GM12801 (cell line): ENCODE measurements at regions not wholly inside any gene's neighbourhood (a gene's known extent, or its start where the extent isn't known, plus 50 kb on each side); places are given as distances from the start of the nearest gene placed in this dataset.

Source experiments
- TF ChIP-seq, protein P1 (sequence below): IDR thresholded peaks from one replicate; pipeline ENCODE4 v1.5.1; 2011; ENCODE audit warnings: control low read depth; ENCODE audit not compliant: insufficient read length; ENCODE audit errors: extremely low read depth

- TF ChIP-seq, protein P1, sequence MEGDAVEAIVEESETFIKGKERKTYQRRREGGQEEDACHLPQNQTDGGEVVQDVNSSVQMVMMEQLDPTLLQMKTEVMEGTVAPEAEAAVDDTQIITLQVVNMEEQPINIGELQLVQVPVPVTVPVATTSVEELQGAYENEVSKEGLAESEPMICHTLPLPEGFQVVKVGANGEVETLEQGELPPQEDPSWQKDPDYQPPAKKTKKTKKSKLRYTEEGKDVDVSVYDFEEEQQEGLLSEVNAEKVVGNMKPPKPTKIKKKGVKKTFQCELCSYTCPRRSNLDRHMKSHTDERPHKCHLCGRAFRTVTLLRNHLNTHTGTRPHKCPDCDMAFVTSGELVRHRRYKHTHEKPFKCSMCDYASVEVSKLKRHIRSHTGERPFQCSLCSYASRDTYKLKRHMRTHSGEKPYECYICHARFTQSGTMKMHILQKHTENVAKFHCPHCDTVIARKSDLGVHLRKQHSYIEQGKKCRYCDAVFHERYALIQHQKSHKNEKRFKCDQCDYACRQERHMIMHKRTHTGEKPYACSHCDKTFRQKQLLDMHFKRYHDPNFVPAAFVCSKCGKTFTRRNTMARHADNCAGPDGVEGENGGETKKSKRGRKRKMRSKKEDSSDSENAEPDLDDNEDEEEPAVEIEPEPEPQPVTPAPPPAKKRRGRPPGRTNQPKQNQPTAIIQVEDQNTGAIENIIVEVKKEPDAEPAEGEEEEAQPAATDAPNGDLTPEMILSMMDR = no peak
Measured at GRCh38 chr4:121551881-121552280, 144.9 kb downstream of the ANXA5 start.

DNA sequence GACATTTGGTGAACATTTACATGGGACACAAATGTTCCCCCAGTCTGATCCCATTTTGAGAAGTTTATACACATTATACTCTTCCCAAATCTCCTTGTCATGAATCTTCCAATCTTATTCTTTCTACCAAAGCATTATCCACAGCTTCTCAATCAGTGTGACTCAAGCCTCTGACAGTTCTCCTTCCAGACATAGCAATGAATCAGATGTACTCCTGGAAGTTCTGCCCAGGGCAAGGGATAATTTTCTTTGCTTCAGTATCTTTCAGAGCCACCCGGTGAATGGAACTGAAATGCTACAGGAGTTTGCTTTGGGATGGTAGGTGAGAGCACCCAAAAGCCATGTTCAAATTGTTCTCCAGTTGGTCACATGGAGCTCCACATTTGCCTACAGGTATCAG is 145.5 kb downstream of the ANXA5 start:
- TF ChIP-seq, protein P1 = no peak

GRCh38 chr4:121541696-121542095 is 155.1 kb downstream of the ANXA5 start:
- TF ChIP-seq, protein P1 = no peak

GRCh38 chr4:121535351-121535750 is 154.5 kb upstream of the QRFPR start:
- TF ChIP-seq, protein P1 = no peak

DNA sequence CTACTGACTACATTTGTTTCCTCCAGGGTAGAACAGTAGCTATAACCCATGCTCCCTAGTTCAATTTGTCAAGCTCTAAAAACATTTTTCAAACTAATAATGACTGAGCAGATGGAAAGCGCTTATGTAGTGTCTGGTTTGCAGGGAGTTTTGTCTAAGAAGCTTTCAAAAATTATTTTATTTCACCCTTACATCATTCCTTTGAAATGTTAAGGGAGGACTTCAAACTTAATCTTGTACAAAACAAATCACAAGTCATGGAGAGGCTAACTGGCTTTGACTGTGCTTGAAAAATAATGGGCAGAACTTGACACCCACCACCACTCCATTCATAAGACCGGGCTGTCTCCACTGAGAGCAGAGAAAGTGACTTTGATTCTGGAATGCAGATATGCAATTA is 153.4 kb upstream of the QRFPR start:
- TF ChIP-seq, protein P1 = no peak

GRCh38 chr4:121526509-121526908 is 145.7 kb upstream of the QRFPR start:
- TF ChIP-seq, protein P1 = no peak

- TF ChIP-seq, protein P1 = no peak
Measured at GRCh38 chr4:121519236-121519838, 138.5 kb upstream of the QRFPR start.
